ENCODE measurements at regions not wholly inside any gene's neighbourhood (a gene's known extent, or its start where the extent isn't known, plus 50 kb on each side); places are given as distances from the start of the nearest gene placed in this dataset.
"Not testable (repeated sequence)": the region's sequence is repeated elsewhere in the genome, so short reads cannot be mapped to it uniquely, and the experiment has no call there.

- DNase-seq: not testable (repeated sequence)
Measured at GRCh38 chr7:55702831-55703230, 130.5 kb upstream of the VOPP1 start.

DNA sequence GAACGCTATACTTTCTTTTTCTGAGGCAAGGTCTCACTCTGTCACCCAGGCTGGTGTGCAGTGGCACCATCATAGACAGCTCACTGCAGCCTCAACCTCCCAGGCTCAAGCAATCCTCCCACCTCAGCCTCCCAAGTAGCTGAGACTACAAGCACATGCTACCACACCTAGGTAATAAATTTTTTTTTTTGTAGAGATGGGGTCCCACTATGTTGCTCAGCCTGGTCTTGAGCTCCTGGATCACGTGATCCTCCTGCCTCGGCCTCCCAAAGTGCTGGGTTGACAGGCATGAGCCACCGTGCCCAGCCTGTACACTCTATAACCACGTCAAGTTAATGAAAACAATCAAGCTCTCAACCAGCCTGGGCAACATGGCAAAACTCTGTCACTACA is 127.1 kb upstream of the VOPP1 start:
- not testable (repeated sequence) for DNase-seq

DNA sequence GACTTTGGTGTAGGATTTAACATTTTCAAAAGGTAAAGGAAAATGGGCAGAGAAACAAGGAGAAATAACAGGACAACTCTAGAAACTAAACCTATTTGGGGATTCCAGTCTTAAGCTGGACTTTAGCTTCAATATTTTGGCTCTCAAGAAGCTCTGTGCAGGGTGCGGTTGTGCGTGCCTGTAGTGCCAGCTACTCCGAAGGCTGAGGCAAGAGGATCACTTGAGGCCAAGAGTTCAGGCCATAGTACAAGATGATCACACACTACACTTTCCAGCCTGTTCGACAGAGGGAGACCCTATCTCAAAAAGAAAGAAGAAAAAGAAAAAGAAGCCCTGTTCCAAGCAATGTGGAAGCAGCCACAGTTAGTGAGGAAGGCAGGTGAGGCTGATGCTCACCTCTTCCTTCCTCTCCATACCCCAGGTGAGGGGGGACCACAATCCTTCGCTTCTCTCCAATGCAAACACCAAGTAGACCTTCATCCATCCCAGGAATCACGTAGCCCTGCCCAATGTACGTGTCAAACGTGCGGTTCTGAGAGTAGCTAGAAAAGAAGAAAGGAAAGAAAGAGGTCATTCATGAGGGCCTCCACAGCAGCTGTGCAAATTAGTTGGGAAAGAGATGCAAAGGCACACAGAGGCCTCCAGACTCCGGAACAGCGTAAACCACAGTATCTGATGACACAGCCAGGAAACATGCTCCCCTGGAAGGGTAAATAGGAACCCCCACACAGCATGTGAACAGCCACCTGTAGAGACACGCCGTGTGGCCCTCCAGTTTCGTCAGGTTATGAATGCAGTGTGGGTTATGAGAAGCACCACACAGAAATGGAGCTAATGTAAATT is 126.5 kb upstream of the VOPP1 start:
- DNase-seq: not testable (repeated sequence)

GRCh38 chr7:55695893-55696701 is 123.8 kb upstream of the VOPP1 start:
- DNase-seq: not testable (repeated sequence)

- not testable (repeated sequence) for DNase-seq
Measured at GRCh38 chr7:55694484-55694883, 122.2 kb upstream of the VOPP1 start.

DNA sequence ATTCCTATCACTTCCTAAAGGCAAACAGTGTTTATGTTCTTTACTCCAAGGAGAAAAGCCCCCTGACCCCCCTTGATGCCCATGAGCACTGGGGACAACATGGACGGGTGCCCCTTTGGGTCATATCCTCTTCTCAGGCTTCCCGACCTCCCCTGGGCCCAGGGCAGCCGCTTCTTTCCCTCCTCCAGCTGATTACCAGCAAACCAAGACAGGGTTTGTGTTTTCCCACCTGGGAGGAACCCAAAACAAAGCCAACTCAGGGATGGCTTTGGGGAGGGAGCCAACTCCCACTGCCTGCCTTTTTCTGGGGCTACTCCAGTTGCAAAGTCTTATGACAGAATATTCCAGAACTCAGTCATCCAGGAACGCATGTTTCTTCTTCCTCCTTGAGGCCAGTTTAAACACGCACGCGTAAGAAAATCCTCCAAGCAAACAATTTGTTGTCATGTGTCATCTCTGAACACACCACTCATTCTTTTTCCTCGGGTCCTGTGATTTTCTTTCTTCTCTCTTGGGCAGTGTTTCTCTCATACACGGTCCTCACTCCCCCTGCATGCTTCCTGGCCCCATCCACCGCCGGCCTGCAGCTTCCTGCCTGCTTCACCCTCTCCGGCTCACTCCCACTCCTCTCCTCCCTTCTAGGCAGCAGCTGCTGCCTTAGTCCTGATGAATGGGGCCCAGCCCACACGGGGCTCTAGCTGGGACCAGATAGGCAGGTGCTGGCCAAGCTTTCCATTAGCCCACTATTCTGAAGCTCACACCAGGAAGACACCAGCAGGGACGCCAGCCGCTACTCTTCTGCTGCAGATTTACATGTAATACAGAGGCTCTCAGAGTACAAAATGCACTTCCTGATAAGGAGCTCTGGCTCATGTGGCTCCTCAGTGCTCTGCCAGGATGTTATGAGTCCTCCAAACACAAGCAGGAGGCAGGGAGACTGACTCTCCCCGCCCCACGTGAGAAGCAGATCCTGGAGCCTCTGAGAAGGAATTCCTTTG is 116.7 kb upstream of the VOPP1 start:
- DNase-seq: not testable (repeated sequence)

GRCh38 chr7:55688261-55688660 is 116.0 kb upstream of the VOPP1 start:
- DNase-seq: not testable (repeated sequence)

- not testable (repeated sequence) for DNase-seq
Measured at GRCh38 chr7:55687252-55687651, 115.0 kb upstream of the VOPP1 start.

GRCh38 chr7:55686771-55687170 is 114.5 kb upstream of the VOPP1 start:
- not testable (repeated sequence) for DNase-seq

- not testable (repeated sequence) for DNase-seq
Measured at GRCh38 chr7:55683501-55683900, 111.2 kb upstream of the VOPP1 start.

DNA sequence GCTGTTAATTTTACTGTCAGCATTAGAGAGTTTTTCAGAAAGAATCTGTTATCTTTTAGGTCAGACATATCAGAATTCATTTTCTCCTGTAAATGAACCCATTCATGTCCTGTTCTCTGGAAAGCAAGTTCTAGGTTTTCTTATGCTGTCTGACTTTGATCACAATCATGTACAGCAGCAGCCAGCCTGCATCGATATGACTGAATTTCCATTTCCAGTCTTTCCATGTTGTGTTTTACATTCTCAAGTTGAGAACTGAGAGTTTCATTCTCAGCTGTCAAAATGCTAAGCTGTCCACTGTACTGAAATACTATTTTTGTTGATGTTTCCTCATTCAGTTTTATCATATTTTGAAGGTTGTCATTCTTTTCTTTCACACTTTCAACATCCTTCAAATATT is 103.3 kb upstream of the VOPP1 start:
- DNase-seq: not testable (repeated sequence)

DNA sequence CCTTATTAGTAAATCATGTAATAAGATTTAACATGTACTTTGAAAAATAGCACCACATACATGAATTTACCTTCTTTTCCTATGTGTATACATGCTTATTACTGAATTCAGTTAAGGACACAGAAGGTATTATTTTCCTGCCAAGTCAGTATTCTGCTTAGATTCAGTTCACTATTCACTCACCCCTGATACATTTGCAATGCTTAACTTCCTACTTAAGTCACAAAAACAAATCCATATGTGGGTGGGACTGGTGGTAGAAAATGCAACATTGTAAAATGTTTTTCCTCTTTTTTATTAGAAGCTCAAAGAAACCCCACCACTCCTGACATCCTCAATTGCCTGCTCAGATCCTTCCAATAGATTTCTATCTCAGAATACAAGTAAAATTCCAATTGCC is 101.2 kb upstream of the VOPP1 start:
- not testable (repeated sequence) for DNase-seq

- DNase-seq: not testable (repeated sequence)
Measured at GRCh38 chr7:55672084-55672483, 99.8 kb upstream of the VOPP1 start.

DNA sequence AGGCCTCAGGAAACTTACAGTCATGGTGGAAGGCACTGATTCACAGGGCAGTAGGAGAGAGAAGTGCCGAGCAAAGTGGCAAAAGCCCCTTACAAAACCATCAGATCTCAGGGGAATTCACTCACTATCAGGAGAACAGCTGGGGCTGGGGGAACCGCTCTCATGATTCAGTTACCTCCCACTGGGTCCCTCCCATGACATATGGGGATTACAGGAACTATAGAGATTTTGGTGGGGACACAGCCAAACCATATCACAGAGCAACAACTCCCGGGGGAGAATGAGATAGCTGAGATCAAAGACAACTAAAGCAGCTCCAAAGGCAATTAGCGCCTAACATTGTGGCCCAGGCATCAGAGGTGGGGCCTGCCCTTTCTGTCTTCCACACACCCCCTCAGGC is 85.4 kb upstream of the VOPP1 start:
- no peak for DNase-seq

- DNase-seq: no peak
Measured at GRCh38 chr7:55651057-55651456, 78.8 kb upstream of the VOPP1 start.

- DNase-seq: no peak
Measured at GRCh38 chr7:55649238-55649637, 76.9 kb upstream of the VOPP1 start.

DNA sequence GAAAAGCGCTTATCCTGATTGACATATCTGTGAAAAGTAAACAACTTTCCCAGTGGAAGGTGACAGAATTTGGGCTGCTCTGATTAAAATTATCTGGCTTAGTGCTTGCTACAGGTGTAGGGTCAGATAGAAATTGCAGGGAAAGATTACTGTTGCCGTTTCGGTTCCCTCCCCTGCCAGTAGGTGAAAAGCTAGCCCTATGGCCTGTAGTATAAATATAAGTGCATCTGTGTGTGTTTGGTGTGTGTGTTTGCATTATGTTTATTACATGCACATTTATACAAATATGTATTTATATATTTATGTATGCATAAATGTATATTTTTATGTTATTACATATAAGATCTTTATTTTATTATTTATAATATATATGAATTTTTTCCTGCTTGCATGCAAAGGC is 72.3 kb upstream of the VOPP1 start:
- DNase-seq: no peak

- DNase-seq: no peak
Measured at GRCh38 chr7:55642266-55642665, 70.0 kb upstream of the VOPP1 start.

DNA sequence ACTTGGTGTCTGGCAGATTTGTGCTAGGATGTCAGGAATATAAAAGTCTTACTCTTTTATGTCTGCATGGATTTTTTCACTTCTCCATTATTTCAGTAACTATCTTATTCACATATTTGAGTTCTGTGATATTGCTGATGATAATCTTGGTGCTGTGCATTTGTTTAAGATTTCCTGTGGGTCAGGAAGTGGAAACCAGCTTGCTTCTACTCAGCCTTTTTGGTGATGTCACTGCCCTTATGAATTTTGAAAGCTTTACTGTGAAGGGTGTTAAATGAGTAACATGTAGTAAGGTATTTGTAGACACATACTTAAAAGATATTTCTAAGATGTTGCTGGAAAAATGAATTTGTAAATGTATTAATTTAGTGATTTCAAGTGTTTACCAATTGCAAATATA is 69.5 kb upstream of the VOPP1 start:
- no peak for DNase-seq

GRCh38 chr7:55641273-55641691 is 69.0 kb upstream of the VOPP1 start:
- peak; percentile 20 for DNase-seq

DNA sequence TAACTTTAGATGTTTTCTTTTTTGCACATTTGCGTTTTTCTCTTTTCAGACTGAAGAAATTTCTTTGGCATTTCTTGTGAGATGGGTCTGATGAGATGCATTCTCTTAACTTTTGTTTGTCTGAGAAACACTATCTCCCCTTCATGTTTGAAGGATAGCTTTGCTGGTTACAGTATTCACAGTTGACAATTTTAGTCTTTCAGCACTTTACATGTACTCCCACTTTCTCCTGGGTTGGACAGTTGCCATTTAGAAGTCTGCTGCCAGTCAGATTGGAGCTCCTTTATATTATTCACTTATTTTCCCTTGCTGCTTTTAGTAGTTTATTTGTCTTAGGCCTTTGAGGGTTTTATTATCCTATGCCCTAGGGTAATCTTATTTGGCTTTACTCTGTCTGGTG is 67.3 kb upstream of the VOPP1 start:
- DNase-seq: no peak

DNA sequence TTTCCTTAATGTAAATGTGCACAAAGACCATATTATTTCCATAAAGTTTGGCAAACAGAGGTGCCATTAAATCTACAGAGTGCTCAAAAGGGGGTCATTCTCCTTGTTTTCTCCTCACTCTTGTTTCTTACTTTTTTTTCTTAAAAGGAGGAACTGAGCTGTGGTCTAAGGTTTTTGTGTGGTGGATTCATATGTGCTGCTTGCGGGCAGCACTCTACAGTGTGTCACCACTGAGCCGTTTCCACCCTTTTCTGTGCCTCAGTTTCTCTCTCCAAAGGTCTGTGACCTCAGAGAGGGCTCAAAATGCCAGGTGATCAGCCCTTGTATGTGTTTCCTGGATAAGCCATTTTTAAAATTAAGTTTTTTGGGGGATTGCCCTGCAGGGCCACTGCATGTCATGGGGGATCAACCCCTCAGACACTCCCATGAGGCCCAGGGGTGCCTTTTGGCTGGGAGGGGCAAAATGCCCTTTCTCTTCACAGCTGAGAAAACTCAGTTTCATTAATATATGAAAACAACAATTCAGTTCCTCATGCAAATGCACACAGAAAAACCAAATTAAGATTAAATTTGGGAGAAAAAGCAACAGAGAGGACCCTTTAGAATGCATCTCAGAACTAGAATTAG is 56.9 kb upstream of the VOPP1 start:
- no peak for DNase-seq
